ENCODE measurements at regions not wholly inside any gene's neighbourhood (a gene's known extent, or its start where the extent isn't known, plus 50 kb on each side); places are given as distances from the start of the nearest gene placed in this dataset.

- no peak overlapping the region for H3K4me2 ChIP-seq (ENCODE audit: low read length)
- H2BK120ac ChIP-seq (ENCODE audit: low read depth, low read length), result no peak overlapping the region
- H3K27me3 ChIP-seq (ENCODE audit: insufficient read depth, low read length, poor library complexity), result no peaks in the 10 kb centered on the region
- no peaks in the 10 kb centered on the region for H3K4me1 ChIP-seq (ENCODE audit: control insufficient read depth, low read depth, low read length)
- no peak overlapping the region for H3K4me3 ChIP-seq (ENCODE audit: low read length)
- peak; percentile 64 for DNase-seq
- no peak overlapping the region for H4K8ac ChIP-seq (ENCODE audit: low read depth, low read length)
- no peak overlapping the region for H3K18ac ChIP-seq (ENCODE audit: low read length)
- no CpG with 5 or more reads among the region's 11 CpGs for WGBS (ENCODE audit: extremely low coverage, insufficient coverage, low lambda C conversion rate)
- no peak overlapping the region for H2BK5ac ChIP-seq (ENCODE audit: low read length)
- no peak overlapping the region for H2AK5ac ChIP-seq (ENCODE audit: low read length)
- H3K23ac ChIP-seq (ENCODE audit: low read length), result no peak overlapping the region
- no peak overlapping the region for H2BK15ac ChIP-seq (replicated peaks; ENCODE audit: low read depth)
- H3K79me2 ChIP-seq (ENCODE audit: control insufficient read depth, insufficient read depth, low read length), result no peaks in the 10 kb centered on the region
- no peak overlapping the region for H3K27ac ChIP-seq (ENCODE audit: low read depth, low read length)
- H3K79me1 ChIP-seq (ENCODE audit: low read length), result no peaks in the 10 kb centered on the region
- H3K4ac ChIP-seq (ENCODE audit: low read depth, low read length), result no peak overlapping the region
- H3K36me3 ChIP-seq (ENCODE audit: control insufficient read depth, insufficient read depth, low read length), result no peaks in the 10 kb centered on the region
- H4K5ac ChIP-seq (ENCODE audit: low read length), result no peak overlapping the region
- H3K9ac ChIP-seq (ENCODE audit: low read length), result no peak overlapping the region
- no peak overlapping the region for H3K56ac ChIP-seq (ENCODE audit: low read length)
Observed at GRCh38 chr2:21757805-21758430, 634.1 kb downstream of the TDRD15 start.

DNA sequence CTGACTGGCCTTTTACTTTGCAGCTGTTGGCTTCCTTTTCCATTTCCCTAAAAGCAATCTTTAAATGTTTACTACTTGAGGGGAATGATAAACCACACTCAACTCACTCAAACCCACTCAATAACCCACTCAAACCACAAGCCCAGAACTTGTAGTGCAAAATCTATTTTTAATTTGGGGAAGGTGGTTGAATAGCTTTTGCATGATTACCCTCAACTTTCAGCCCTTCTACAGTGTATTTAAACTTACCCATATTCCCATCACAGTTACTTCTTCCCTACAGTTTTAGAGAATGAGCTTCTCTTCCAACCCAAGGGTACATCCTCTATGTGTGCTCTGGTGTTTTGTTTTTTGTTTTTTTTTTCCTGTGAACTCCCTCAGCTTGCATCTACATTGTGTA is 636.1 kb downstream of the TDRD15 start:
- Histone ChIP-seq H3K4ac (ENCODE audit: low read depth, low read length) (no peak overlapping the region), H3K36me3 (ENCODE audit: control insufficient read depth, insufficient read depth, low read length) (no peaks in the 10 kb centered on the region)

GRCh38 chr2:21761361-21761760 is 637.6 kb downstream of the TDRD15 start:
- Histone ChIP-seq H3K4ac (ENCODE audit: low read depth, low read length) (no peak overlapping the region), H2BK15ac (replicated peaks; ENCODE audit: low read depth) (no peak overlapping the region), H3K79me2 (ENCODE audit: control insufficient read depth, insufficient read depth, low read length) (no peaks in the 10 kb centered on the region), H3K9ac (ENCODE audit: low read length) (no peak overlapping the region), H3K23ac (ENCODE audit: low read length) (no peak overlapping the region), H3K36me3 (ENCODE audit: control insufficient read depth, insufficient read depth, low read length) (no peaks in the 10 kb centered on the region), H3K4me3 (ENCODE audit: low read length) (no peak overlapping the region), H2AK5ac (ENCODE audit: low read length) (no peak overlapping the region), H4K5ac (ENCODE audit: low read length) (no peak overlapping the region), H3K4me1 (ENCODE audit: control insufficient read depth, low read depth, low read length) (no peaks in the 10 kb centered on the region), H3K27ac (ENCODE audit: low read depth, low read length) (no peak overlapping the region), H2BK5ac (ENCODE audit: low read length) (no peak overlapping the region), H3K4me2 (ENCODE audit: low read length) (no peak overlapping the region), H2BK120ac (ENCODE audit: low read depth, low read length) (no peak overlapping the region), H3K18ac (ENCODE audit: low read length) (no peak overlapping the region), H3K56ac (ENCODE audit: low read length) (no peak overlapping the region), H3K27me3 (ENCODE audit: insufficient read depth, low read length, poor library complexity) (no peaks in the 10 kb centered on the region), H4K8ac (ENCODE audit: low read depth, low read length) (no peak overlapping the region), H3K79me1 (ENCODE audit: low read length) (no peaks in the 10 kb centered on the region)
- WGBS (ENCODE audit: extremely low coverage, insufficient coverage, low lambda C conversion rate), result no CpG with 5 or more reads among the region's 2 CpGs
- no peak for DNase-seq

More for the DNA sequence above, 636.1 kb downstream of the TDRD15 start:
- no peaks in the 10 kb centered on the region for H3K79me1 ChIP-seq (ENCODE audit: low read length)
- H3K4me1 ChIP-seq (ENCODE audit: control insufficient read depth, low read depth, low read length), result no peaks in the 10 kb centered on the region
- H3K18ac ChIP-seq (ENCODE audit: low read length), result no peak overlapping the region
- H3K27ac ChIP-seq (ENCODE audit: low read depth, low read length), result no peak overlapping the region
- no peaks in the 10 kb centered on the region for H3K27me3 ChIP-seq (ENCODE audit: insufficient read depth, low read length, poor library complexity)
- H2AK5ac ChIP-seq (ENCODE audit: low read length), result no peak overlapping the region
- no peak overlapping the region for H2BK15ac ChIP-seq (replicated peaks; ENCODE audit: low read depth)
- no peak overlapping the region for H3K56ac ChIP-seq (ENCODE audit: low read length)
- H2BK120ac ChIP-seq (ENCODE audit: low read depth, low read length), result no peak overlapping the region
- H3K9ac ChIP-seq (ENCODE audit: low read length), result no peak overlapping the region
- no peak overlapping the region for H4K5ac ChIP-seq (ENCODE audit: low read length)
- no peak overlapping the region for H3K4me3 ChIP-seq (ENCODE audit: low read length)
- H2BK5ac ChIP-seq (ENCODE audit: low read length), result no peak overlapping the region
- no peak overlapping the region for H3K4me2 ChIP-seq (ENCODE audit: low read length)
- H3K23ac ChIP-seq (ENCODE audit: low read length), result no peak overlapping the region
- H4K8ac ChIP-seq (ENCODE audit: low read depth, low read length), result no peak overlapping the region
- no peaks in the 10 kb centered on the region for H3K79me2 ChIP-seq (ENCODE audit: control insufficient read depth, insufficient read depth, low read length)
- no peak for DNase-seq

- no peak overlapping the region for H4K5ac ChIP-seq (ENCODE audit: low read length)
- no peak overlapping the region for H3K4me3 ChIP-seq (ENCODE audit: low read length)
- H3K18ac ChIP-seq (ENCODE audit: low read length), result no peak overlapping the region
- no peak overlapping the region for H3K27ac ChIP-seq (ENCODE audit: low read depth, low read length)
- no peaks in the 10 kb centered on the region for H3K27me3 ChIP-seq (ENCODE audit: insufficient read depth, low read length, poor library complexity)
- no peaks in the 10 kb centered on the region for H3K4me1 ChIP-seq (ENCODE audit: control insufficient read depth, low read depth, low read length)
- peak; percentile 20 for DNase-seq
- no peak overlapping the region for H2BK5ac ChIP-seq (ENCODE audit: low read length)
- H3K4ac ChIP-seq (ENCODE audit: low read depth, low read length), result no peak overlapping the region
- H2BK120ac ChIP-seq (ENCODE audit: low read depth, low read length), result no peak overlapping the region
- H2BK15ac ChIP-seq (replicated peaks; ENCODE audit: low read depth), result no peak overlapping the region
- H3K4me2 ChIP-seq (ENCODE audit: low read length), result no peak overlapping the region
- H3K79me1 ChIP-seq (ENCODE audit: low read length), result no peaks in the 10 kb centered on the region
- H2AK5ac ChIP-seq (ENCODE audit: low read length), result no peak overlapping the region
- no peak overlapping the region for H4K8ac ChIP-seq (ENCODE audit: low read depth, low read length)
- H3K36me3 ChIP-seq (ENCODE audit: control insufficient read depth, insufficient read depth, low read length), result no peaks in the 10 kb centered on the region
- no peaks in the 10 kb centered on the region for H3K79me2 ChIP-seq (ENCODE audit: control insufficient read depth, insufficient read depth, low read length)
- H3K23ac ChIP-seq (ENCODE audit: low read length), result no peak overlapping the region
- H3K56ac ChIP-seq (ENCODE audit: low read length), result no peak overlapping the region
- no peak overlapping the region for H3K9ac ChIP-seq (ENCODE audit: low read length)
Observed at GRCh38 chr2:21763501-21763900, 639.7 kb downstream of the TDRD15 start.

DNA sequence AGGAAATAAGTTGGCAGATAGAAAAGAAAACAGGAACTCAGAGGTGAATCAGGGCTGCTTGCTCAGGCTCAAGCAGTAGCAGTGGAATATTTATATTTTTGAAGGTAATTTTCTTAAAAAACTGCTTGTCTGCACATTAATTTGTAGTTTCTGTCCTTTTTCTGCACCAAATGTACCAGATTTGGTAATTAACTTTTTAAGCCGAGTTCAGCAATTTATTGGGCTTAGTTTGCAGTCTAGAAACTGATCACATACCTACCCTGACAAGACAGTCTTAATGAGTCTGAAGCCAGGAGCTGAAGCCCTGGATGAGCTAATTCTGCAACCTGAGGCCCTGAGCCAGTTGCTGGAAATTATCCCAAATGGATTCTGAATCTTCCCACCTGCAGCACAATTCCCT is 647.0 kb downstream of the TDRD15 start:
- Histone ChIP-seq H3K79me1 (ENCODE audit: low read length) (no peaks in the 10 kb centered on the region), H3K4ac (ENCODE audit: low read depth, low read length) (no peak overlapping the region), H3K4me3 (ENCODE audit: low read length) (no peak overlapping the region), H2BK15ac (replicated peaks; ENCODE audit: low read depth) (no peak overlapping the region), H2BK120ac (ENCODE audit: low read depth, low read length) (no peak overlapping the region), H3K56ac (ENCODE audit: low read length) (no peak overlapping the region), H3K79me2 (ENCODE audit: control insufficient read depth, insufficient read depth, low read length) (no peaks in the 10 kb centered on the region), H3K4me1 (ENCODE audit: control insufficient read depth, low read depth, low read length) (no peaks in the 10 kb centered on the region), H3K27me3 (ENCODE audit: insufficient read depth, low read length, poor library complexity) (no peaks in the 10 kb centered on the region), H4K5ac (ENCODE audit: low read length) (no peak overlapping the region), H3K27ac (ENCODE audit: low read depth, low read length) (no peak overlapping the region), H4K8ac (ENCODE audit: low read depth, low read length) (no peak overlapping the region), H2AK5ac (ENCODE audit: low read length) (no peak overlapping the region), H3K9ac (ENCODE audit: low read length) (no peak overlapping the region), H2BK5ac (ENCODE audit: low read length) (no peak overlapping the region), H3K18ac (ENCODE audit: low read length) (no peak overlapping the region), H3K36me3 (ENCODE audit: control insufficient read depth, insufficient read depth, low read length) (no peaks in the 10 kb centered on the region), H3K23ac (ENCODE audit: low read length) (no peak overlapping the region), H3K4me2 (ENCODE audit: low read length) (no peak overlapping the region)
- no CpG with 5 or more reads among the region's 1 CpG for WGBS (ENCODE audit: extremely low coverage, insufficient coverage, low lambda C conversion rate)
- DNase-seq, result no peak

DNA sequence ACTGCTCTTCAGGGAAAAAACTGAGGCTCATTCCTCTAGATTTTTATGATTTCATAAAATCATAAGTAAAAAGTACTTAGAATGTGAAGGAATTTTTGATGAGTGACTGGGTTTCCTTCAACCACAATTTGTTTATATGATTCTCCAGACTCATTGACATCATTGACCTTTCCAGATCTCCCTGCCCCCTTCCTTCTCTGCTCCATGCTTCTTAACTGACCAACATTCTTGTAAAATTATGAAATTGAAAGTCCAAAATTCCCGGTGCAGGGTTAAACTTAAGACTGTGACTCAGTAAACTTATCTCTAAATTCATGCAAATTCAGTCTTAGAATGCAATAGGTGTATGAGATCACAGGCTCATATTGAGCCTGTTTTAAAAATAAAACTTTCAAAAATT is 648.9 kb downstream of the TDRD15 start:
- H3K79me2 ChIP-seq (ENCODE audit: control insufficient read depth, insufficient read depth, low read length), result no peaks in the 10 kb centered on the region
- no peak overlapping the region for H2BK5ac ChIP-seq (ENCODE audit: low read length)
- no peak overlapping the region for H2BK15ac ChIP-seq (replicated peaks; ENCODE audit: low read depth)
- no peak overlapping the region for H3K56ac ChIP-seq (ENCODE audit: low read length)
- H3K18ac ChIP-seq (ENCODE audit: low read length), result no peak overlapping the region
- WGBS (ENCODE audit: extremely low coverage, insufficient coverage, low lambda C conversion rate), result no CpG with 5 or more reads among the region's 1 CpG
- no peaks in the 10 kb centered on the region for H3K36me3 ChIP-seq (ENCODE audit: control insufficient read depth, insufficient read depth, low read length)
- no peak overlapping the region for H3K27ac ChIP-seq (ENCODE audit: low read depth, low read length)
- H3K4me3 ChIP-seq (ENCODE audit: low read length), result no peak overlapping the region
- H3K4ac ChIP-seq (ENCODE audit: low read depth, low read length), result no peak overlapping the region
- H3K79me1 ChIP-seq (ENCODE audit: low read length), result no peaks in the 10 kb centered on the region
- H3K4me1 ChIP-seq (ENCODE audit: control insufficient read depth, low read depth, low read length), result no peaks in the 10 kb centered on the region
- H4K5ac ChIP-seq (ENCODE audit: low read length), result no peak overlapping the region
- H2AK5ac ChIP-seq (ENCODE audit: low read length), result no peak overlapping the region
- DNase-seq, result no peak
- no peak overlapping the region for H2BK120ac ChIP-seq (ENCODE audit: low read depth, low read length)
- H3K9ac ChIP-seq (ENCODE audit: low read length), result no peak overlapping the region
- no peaks in the 10 kb centered on the region for H3K27me3 ChIP-seq (ENCODE audit: insufficient read depth, low read length, poor library complexity)
- H4K8ac ChIP-seq (ENCODE audit: low read depth, low read length), result no peak overlapping the region
- no peak overlapping the region for H3K23ac ChIP-seq (ENCODE audit: low read length)
- H3K4me2 ChIP-seq (ENCODE audit: low read length), result no peak overlapping the region
